MM.1S (cell line): ENCODE measurements at regions not wholly inside any gene's neighbourhood (a gene's known extent, or its start where the extent isn't known, plus 50 kb on each side); places are given as distances from the start of the nearest gene placed in this dataset.

Experiments used
- EZH2 ChIP-seq: fragments of 300-600 bp; sonication (generic); optimal IDR thresholded peaks from 2 replicates; pipeline ENCODE3; 2017; ENCODE audit warnings: low read depth, mild to moderate bottlenecking, antibody characterized with exemption, low read length, mixed read lengths
- TF ChIP-seq, protein P1 (sequence below): fragments of 300-600 bp; sonication (generic); IDR thresholded peaks from 2 replicates; pipeline ENCODE4 v1.5.1; 2016; ENCODE audit warnings: antibody characterized with exemption, low read length, mixed read lengths

DNA sequence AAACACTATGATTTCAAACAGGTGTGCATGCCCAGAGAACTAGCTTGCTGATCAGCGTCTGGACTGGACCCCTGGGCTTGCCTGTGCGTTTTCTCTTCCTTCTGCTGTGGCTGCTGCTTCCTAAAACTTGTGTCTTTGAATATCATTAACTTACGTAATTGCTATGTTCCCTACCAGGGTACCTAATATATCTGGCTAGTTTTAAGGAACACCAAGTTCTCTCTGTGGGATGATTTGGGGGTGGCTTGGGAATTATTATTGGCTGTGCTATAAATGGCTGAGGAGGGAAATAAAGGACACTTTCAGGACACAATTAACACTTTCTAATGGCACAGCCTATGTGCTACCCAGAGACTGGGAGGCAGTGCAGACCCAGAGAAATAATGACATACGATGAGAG, 606.0 kb upstream of the RBFOX1 start:
- TF ChIP-seq, protein P1, sequence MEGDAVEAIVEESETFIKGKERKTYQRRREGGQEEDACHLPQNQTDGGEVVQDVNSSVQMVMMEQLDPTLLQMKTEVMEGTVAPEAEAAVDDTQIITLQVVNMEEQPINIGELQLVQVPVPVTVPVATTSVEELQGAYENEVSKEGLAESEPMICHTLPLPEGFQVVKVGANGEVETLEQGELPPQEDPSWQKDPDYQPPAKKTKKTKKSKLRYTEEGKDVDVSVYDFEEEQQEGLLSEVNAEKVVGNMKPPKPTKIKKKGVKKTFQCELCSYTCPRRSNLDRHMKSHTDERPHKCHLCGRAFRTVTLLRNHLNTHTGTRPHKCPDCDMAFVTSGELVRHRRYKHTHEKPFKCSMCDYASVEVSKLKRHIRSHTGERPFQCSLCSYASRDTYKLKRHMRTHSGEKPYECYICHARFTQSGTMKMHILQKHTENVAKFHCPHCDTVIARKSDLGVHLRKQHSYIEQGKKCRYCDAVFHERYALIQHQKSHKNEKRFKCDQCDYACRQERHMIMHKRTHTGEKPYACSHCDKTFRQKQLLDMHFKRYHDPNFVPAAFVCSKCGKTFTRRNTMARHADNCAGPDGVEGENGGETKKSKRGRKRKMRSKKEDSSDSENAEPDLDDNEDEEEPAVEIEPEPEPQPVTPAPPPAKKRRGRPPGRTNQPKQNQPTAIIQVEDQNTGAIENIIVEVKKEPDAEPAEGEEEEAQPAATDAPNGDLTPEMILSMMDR = no peak
- no peak for TF ChIP-seq EZH2
